Loucy (cell line): ENCODE measurements at regions not wholly inside any gene's neighbourhood (a gene's known extent, or its start where the extent isn't known, plus 50 kb on each side); places are given as distances from the start of the nearest gene placed in this dataset.
A peak's percentile ranks its signal among the peaks of the same experiment; 100 is the strongest.

Source experiments
- H2AFZ ChIP-seq: fragments of 200-600 bp; sonication (generic); 2 replicates; pipeline ENCODE4 v1.6.0; 2016; ENCODE audit warnings: antibody characterized with exemption, mild to moderate bottlenecking, low read length, moderate library complexity
- H3F3A ChIP-seq: fragments of 200-600 bp; 2 replicates; pipeline ENCODE4 v1.6.0; 2016; ENCODE audit warnings: antibody characterized with exemption, low read depth, mild to moderate bottlenecking
- H3K27me3 ChIP-seq: fragments of 200-600 bp; sonication (generic); 2 replicates; pipeline ENCODE4 v1.6.1; 2014; ENCODE audit warnings: low read length, mild to moderate bottlenecking; ENCODE audit not compliant: insufficient read depth, poor library complexity, severe bottlenecking
- H3K36me3 ChIP-seq: fragments of 200-600 bp; sonication (generic); 2 replicates; pipeline ENCODE4 v1.6.1; 2016; ENCODE audit warnings: low read length; ENCODE audit not compliant: insufficient read depth
- H3K4me1 ChIP-seq: fragments of 200-600 bp; sonication (generic); 2 replicates; pipeline ENCODE4 v1.5.1; 2014; ENCODE audit warnings: low read length, mild to moderate bottlenecking; ENCODE audit not compliant: insufficient read depth, poor library complexity, severe bottlenecking
- H3K4me2 ChIP-seq: fragments of 200-600 bp; sonication (generic); 2 replicates; pipeline ENCODE4 v1.6.0; 2014; ENCODE audit warnings: antibody characterized with exemption, low read length, low read depth, mild to moderate bottlenecking; ENCODE audit not compliant: poor library complexity, severe bottlenecking
- H3K4me3 ChIP-seq: fragments of 200-600 bp; sonication (generic); 2 replicates; pipeline ENCODE4 v1.5.1; 2014; ENCODE audit warnings: low read length, mild to moderate bottlenecking, mixed read lengths; ENCODE audit not compliant: poor library complexity, severe bottlenecking
- H3K79me2 ChIP-seq: fragments of 200-600 bp; sonication (generic); 2 replicates; pipeline ENCODE4 v1.6.1; 2014; ENCODE audit warnings: low read length; ENCODE audit not compliant: insufficient read depth
- H3K9ac ChIP-seq: fragments of 200-600 bp; sonication (generic); 2 replicates; pipeline ENCODE4 v1.6.0; 2014; ENCODE audit warnings: mild to moderate bottlenecking, low read depth, low read length, moderate library complexity; ENCODE audit not compliant: poor library complexity, severe bottlenecking
- H3K9me2 ChIP-seq: fragments of 200-600 bp; sonication (generic); replicated peaks from 2 replicates; pipeline ENCODE4 v1.6.1; 2016; ENCODE audit warnings: low read depth, low read length, mixed read lengths
- H3K9me3 ChIP-seq: fragments of 200-600 bp; sonication (generic); 2 replicates; pipeline ENCODE4 v1.6.1; 2014; ENCODE audit warnings: mild to moderate bottlenecking, antibody characterized with exemption, low read length, low read depth; ENCODE audit not compliant: insufficient read depth
- H4K20me1 ChIP-seq: fragments of 200-600 bp; sonication (generic); 2 replicates; pipeline ENCODE4 v1.6.0; 2014; ENCODE audit warnings: antibody characterized with exemption, low read length, mild to moderate bottlenecking; ENCODE audit not compliant: insufficient read depth, poor library complexity, severe bottlenecking
- CTCF ChIP-seq: fragments of 200-600 bp; sonication (generic); conservative IDR thresholded peaks from 2 replicates; pipeline ENCODE4 v1.5.1; 2014; ENCODE audit warnings: mild to moderate bottlenecking, antibody characterized with exemption, low read length
- EZH2phosphoT487 ChIP-seq: fragments of 200-600 bp; IDR thresholded peaks from 2 replicates; pipeline ENCODE4 v1.6.1; 2018; ENCODE audit warnings: antibody characterized with exemption, mild to moderate bottlenecking, moderate library complexity, borderline replicate concordance

GRCh38 chr20:60214901-60215815 is 256.9 kb downstream of the CDH26 start:
- no peaks in the 10 kb centered on the region for H3K79me2 ChIP-seq
- TF ChIP-seq CTCF (peak; percentile 44), EZH2phosphoT487 (no peak)
- no peaks in the 10 kb centered on the region for H3K9me2 ChIP-seq
- H2AFZ ChIP-seq, result no peak overlapping the region
- H3K9ac ChIP-seq, result peak overlapping the region; percentile 46
- no peaks in the 10 kb centered on the region for H3K36me3 ChIP-seq
- no peaks in the 10 kb centered on the region for H3K27me3 ChIP-seq
- H3K4me3 ChIP-seq, result peak overlapping the region; percentile 18
- peaks cover 57% of the 10 kb centered on the region for H3K4me1 ChIP-seq
- H3K9me3 ChIP-seq, result no peaks in the 10 kb centered on the region
- H3F3A ChIP-seq, result no peaks in the 10 kb centered on the region
- H3K4me2 ChIP-seq, result peak overlapping the region; percentile 31
- no peaks in the 10 kb centered on the region for H4K20me1 ChIP-seq

GRCh38 chr20:60215816-60216730 is 257.9 kb downstream of the CDH26 start:
- TF ChIP-seq CTCF (no peak), EZH2phosphoT487 (no peak)
- H3K4me2 ChIP-seq, result peak overlapping the region; percentile 31
- peaks cover 49% of the 10 kb centered on the region for H3K4me1 ChIP-seq
- H3K36me3 ChIP-seq, result no peaks in the 10 kb centered on the region
- no peaks in the 10 kb centered on the region for H3K79me2 ChIP-seq
- no peaks in the 10 kb centered on the region for H3F3A ChIP-seq
- no peak overlapping the region for H3K4me3 ChIP-seq
- H2AFZ ChIP-seq, result no peak overlapping the region
- no peak overlapping the region for H3K9ac ChIP-seq
- H3K27me3 ChIP-seq, result no peaks in the 10 kb centered on the region
- no peaks in the 10 kb centered on the region for H3K9me2 ChIP-seq
- no peaks in the 10 kb centered on the region for H3K9me3 ChIP-seq
- H4K20me1 ChIP-seq, result no peaks in the 10 kb centered on the region

GRCh38 chr20:60219231-60219630 is 261.0 kb downstream of the CDH26 start:
- TF ChIP-seq EZH2phosphoT487 (no peak), CTCF (no peak)
- Histone ChIP-seq H3K9me3 (no peaks in the 10 kb centered on the region), H3F3A (no peaks in the 10 kb centered on the region), H3K27me3 (no peaks in the 10 kb centered on the region), H2AFZ (no peak overlapping the region), H3K4me3 (no peak overlapping the region), H3K4me2 (no peak overlapping the region), H3K79me2 (no peaks in the 10 kb centered on the region), H3K9me2 (no peaks in the 10 kb centered on the region), H3K9ac (no peak overlapping the region), H3K36me3 (no peaks in the 10 kb centered on the region), H4K20me1 (no peaks in the 10 kb centered on the region), H3K4me1 (peaks cover 21% of the 10 kb centered on the region)
